ENCODE measurements at regions not wholly inside any gene's neighbourhood (a gene's known extent, or its start where the extent isn't known, plus 50 kb on each side); places are given as distances from the start of the nearest gene placed in this dataset.

DNA sequence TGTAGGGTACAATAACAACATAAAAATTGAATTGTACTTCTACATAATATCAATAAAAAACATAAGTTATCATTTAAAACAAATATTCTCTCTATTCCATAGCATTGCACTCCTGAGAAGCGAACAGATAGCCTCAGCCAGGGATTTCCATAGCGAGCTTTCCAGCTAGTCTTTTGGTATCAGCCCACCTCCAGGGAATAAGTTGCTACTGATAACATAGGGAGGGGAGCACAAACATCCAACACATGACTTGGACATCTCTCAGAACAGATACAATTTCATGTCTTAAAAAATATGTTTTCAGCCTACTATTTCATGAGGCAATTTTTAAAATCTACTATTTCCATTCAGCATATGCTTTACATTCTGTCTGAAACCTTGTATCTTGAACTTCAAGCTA, 804.4 kb upstream of the RAB6C start:
- TF ChIP-seq POLR2A (IDR thresholded peaks at IDR 0.05) (no peak), EP300 (IDR thresholded peaks at IDR 0.05) (no peak)
- TF ChIP-seq, protein P1, sequence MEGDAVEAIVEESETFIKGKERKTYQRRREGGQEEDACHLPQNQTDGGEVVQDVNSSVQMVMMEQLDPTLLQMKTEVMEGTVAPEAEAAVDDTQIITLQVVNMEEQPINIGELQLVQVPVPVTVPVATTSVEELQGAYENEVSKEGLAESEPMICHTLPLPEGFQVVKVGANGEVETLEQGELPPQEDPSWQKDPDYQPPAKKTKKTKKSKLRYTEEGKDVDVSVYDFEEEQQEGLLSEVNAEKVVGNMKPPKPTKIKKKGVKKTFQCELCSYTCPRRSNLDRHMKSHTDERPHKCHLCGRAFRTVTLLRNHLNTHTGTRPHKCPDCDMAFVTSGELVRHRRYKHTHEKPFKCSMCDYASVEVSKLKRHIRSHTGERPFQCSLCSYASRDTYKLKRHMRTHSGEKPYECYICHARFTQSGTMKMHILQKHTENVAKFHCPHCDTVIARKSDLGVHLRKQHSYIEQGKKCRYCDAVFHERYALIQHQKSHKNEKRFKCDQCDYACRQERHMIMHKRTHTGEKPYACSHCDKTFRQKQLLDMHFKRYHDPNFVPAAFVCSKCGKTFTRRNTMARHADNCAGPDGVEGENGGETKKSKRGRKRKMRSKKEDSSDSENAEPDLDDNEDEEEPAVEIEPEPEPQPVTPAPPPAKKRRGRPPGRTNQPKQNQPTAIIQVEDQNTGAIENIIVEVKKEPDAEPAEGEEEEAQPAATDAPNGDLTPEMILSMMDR (IDR thresholded peaks at IDR 0.05), result no peak
